Esophagus squamous epithelium (tissue), 5 donors: ENCODE measurements at regions not wholly inside any gene's neighbourhood (a gene's known extent, or its start where the extent isn't known, plus 50 kb on each side); places are given as distances from the start of the nearest gene placed in this dataset.

ENCODE experiments used
- DNase-seq: peaks from one replicate; lab custom pipeline; 2025; lab: John Stamatoyannopoulos, UW
- H3K27ac ChIP-seq, 4 donors: fragments of 200-600 bp; sonication (generic); one replicate each; pipeline ENCODE4 v1.5.1; 2016 to 2019; ENCODE audit warnings: mild to moderate bottlenecking in 1 of 4
- H3K27me3 ChIP-seq, 4 donors: fragments of 200-600 bp; sonication (generic); 1 replicate in 3 of 4; 2 replicates in 1 of 4; pipeline versions ENCODE4 v1.5.1 to v1.6.0; 2017 to 2021; ENCODE audit warnings: antibody characterized with exemption in 1 of 4
- H3K36me3 ChIP-seq, 3 donors: fragments of 200-600 bp; sonication (generic); one replicate each; pipeline ENCODE4 v1.5.1; 2016 to 2019
- H3K4me1 ChIP-seq, 3 donors: fragments of 200-600 bp; sonication (generic); one replicate each; pipeline ENCODE4 v1.5.1; 2017 to 2019
- H3K4me3 ChIP-seq, 4 donors: fragments of 200-600 bp; sonication (generic); 1 replicate in 3 of 4; 2 replicates in 1 of 4; pipeline ENCODE4 v1.5.1; 2016 to 2019; ENCODE audit warnings: mild to moderate bottlenecking in 2 of 4, moderate library complexity in 1 of 4
- H3K9me3 ChIP-seq, 3 donors: fragments of 200-600 bp; sonication (generic); one replicate each; pipeline ENCODE4 v1.5.1; 2016 to 2019
- CTCF ChIP-seq, 6 experiments: fragments of 450-650 bp in 4 of 6; fragments of 200-600 bp in 2 of 6; sonication (generic) in 2 of 6; IDR thresholded peaks; one replicate each; pipeline ENCODE4 v1.5.1; 2016 to 2019; ENCODE audit warnings: antibody characterized with exemption in 6 of 6, mild to moderate bottlenecking in 4 of 6, moderate library complexity in 4 of 6
- POLR2A ChIP-seq, 4 donors: fragments of 450-650 bp; IDR thresholded peaks; one replicate each; pipeline ENCODE4 v1.6.1; 2017; ENCODE audit warnings: antibody characterized with exemption in 4 of 4, mild to moderate bottlenecking in 4 of 4, moderate library complexity in 3 of 4
- WGBS, 2 donors: methylation state at CpG; one replicate each; pipeline ENCODE4 v1.1.5; 2018; 5-methylcytosine and 5-hydroxymethylcytosine counted together
- intact Hi-C: fragments of 100-400 bp; cut with DNase I; formaldehyde crosslinking; loops from one replicate; pipeline ENCODE4 v1.15.0; 2022
- donor health status: DM: yes; HTN: yes; CAD: no.

GRCh38 chr4:79850626-79851025, 222.4 kb downstream of the ANTXR2 start:
- Histone ChIP-seq H3K4me3 (no peak overlapping the region), H3K4me1 (peaks cover 0 to 13% (median 3%) of the 10 kb centered on the region in 3 donors), H3K9me3 (no peaks in the 10 kb centered on the region), H3K27me3 (no peaks in the 10 kb centered on the region), H3K27ac (no peak overlapping the region), H3K36me3 (no peaks in the 10 kb centered on the region)
- no peak for DNase-seq
- intact Hi-C loops, result no loop called here
- 76 to 87% methylated on average over 3 of the region's 3 CpGs for WGBS, 2 donors
- TF ChIP-seq POLR2A (IDR thresholded peaks at IDR 0.05) (no peak), CTCF (IDR thresholded peaks at IDR 0.05) (no peak)

GRCh38 chr4:79848329-79848728, 224.7 kb downstream of the ANTXR2 start:
- WGBS, 2 donors, result 53 to 67% methylated on average over 1 of the region's 1 CpG
- H3K27ac ChIP-seq, result no peak overlapping the region
- H3K9me3 ChIP-seq, result peaks cover 0 to 8% (median 0%) of the 10 kb centered on the region in 3 donors
- peaks cover 0 to 8% (median 0%) of the 10 kb centered on the region in 3 donors for H3K4me1 ChIP-seq
- no peak for TF ChIP-seq CTCF (IDR thresholded peaks at IDR 0.05)
- no peak overlapping the region for H3K4me3 ChIP-seq
- no peaks in the 10 kb centered on the region for H3K27me3 ChIP-seq
- DNase-seq, result no peak
- intact Hi-C loops, result no loop called here
- H3K36me3 ChIP-seq, result no peaks in the 10 kb centered on the region

DNA sequence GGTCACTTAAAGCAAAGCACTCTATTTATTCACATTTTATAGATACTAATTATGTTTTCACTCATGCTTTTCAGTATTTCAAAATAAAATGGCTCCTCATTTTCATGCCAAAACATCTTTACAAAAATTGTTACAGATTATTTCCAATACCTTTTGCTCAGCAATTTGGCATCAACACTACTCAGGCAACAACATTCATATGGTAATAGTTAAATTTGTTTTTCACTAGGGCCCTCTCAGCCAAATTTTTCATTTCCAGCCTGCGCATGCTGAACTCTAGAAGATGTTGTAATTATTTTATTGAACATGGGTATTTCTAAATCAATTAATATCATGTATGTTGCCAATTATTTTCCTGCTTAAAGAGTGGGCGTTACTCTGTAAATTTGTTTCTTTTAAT, 225.6 kb downstream of the ANTXR2 start:
- intact Hi-C loops, result no loop called here
- WGBS, 2 donors, result 82 to 83% methylated on average over 2 of the region's 2 CpGs
- no peak for TF ChIP-seq CTCF (IDR thresholded peaks at IDR 0.05)
- TF ChIP-seq POLR2A (IDR thresholded peaks at IDR 0.05), result no peak
- DNase-seq, result no peak
- Histone ChIP-seq H3K9me3 (peaks cover 0 to 15% (median 0%) of the 10 kb centered on the region in 3 donors), H3K36me3 (no peaks in the 10 kb centered on the region), H3K27me3 (no peaks in the 10 kb centered on the region), H3K27ac (no peak overlapping the region), H3K4me1 (peaks cover 0 to 3% (median 0%) of the 10 kb centered on the region in 3 donors), H3K4me3 (no peak overlapping the region)

GRCh38 chr4:79842162-79842561, 230.9 kb downstream of the ANTXR2 start:
- intact Hi-C loops, result no loop called here

GRCh38 chr4:79833857-79834256, 239.2 kb downstream of the ANTXR2 start:
- intact Hi-C loops, result no loop called here
- WGBS, 2 donors, result 64 to 74% methylated on average over 1 of the region's 1 CpG
- TF ChIP-seq POLR2A (IDR thresholded peaks at IDR 0.05) (no peak), CTCF (IDR thresholded peaks at IDR 0.05) (no peak)
- Histone ChIP-seq H3K4me1 (no peaks in the 10 kb centered on the region), H3K36me3 (no peaks in the 10 kb centered on the region), H3K27ac (no peak overlapping the region), H3K27me3 (no peaks in the 10 kb centered on the region), H3K4me3 (no peak overlapping the region), H3K9me3 (no peaks in the 10 kb centered on the region)
- DNase-seq, result no peak

More at GRCh38 chr4:79842162-79842561, 230.9 kb downstream of the ANTXR2 start:
- TF ChIP-seq POLR2A (IDR thresholded peaks at IDR 0.05) (no peak), CTCF (IDR thresholded peaks at IDR 0.05) (no peak)
- DNase-seq, result no peak
- H3K4me1 ChIP-seq, result no peaks in the 10 kb centered on the region
- H3K27ac ChIP-seq, result no peak overlapping the region
- no peaks in the 10 kb centered on the region for H3K27me3 ChIP-seq
- no peak overlapping the region for H3K4me3 ChIP-seq
- peaks cover 0 to 15% (median 0%) of the 10 kb centered on the region in 3 donors for H3K9me3 ChIP-seq
- no peaks in the 10 kb centered on the region for H3K36me3 ChIP-seq
